Keratinocyte (primary cell): ENCODE measurements at regions not wholly inside any gene's neighbourhood (a gene's known extent, or its start where the extent isn't known, plus 50 kb on each side); places are given as distances from the start of the nearest gene placed in this dataset.

Source experiments
- DNase-seq: peaks from one replicate; pipeline ENCODE4 v3.0.0-alpha.2; 2011; ENCODE audit warnings: low read depth, missing footprints, low spot score
- FAIRE-seq: peaks from 2 replicates; lab custom pipeline; 2011; peaks lifted over from hg19 to GRCh38; lab: Jason Lieb, UNC
- H2AFZ ChIP-seq: 2 replicates; pipeline ENCODE4 v1.6.0; 2012; ENCODE audit warnings: low read length, control low read depth, inconsistent platforms; ENCODE audit not compliant: control insufficient read depth
- H3K27ac ChIP-seq: 2 replicates; pipeline ENCODE4 v1.5.1; 2011; ENCODE audit warnings: low read length; ENCODE audit not compliant: control insufficient read depth, insufficient read depth
- H3K27me3 ChIP-seq: 3 replicates; pipeline ENCODE4 v1.6.0; 2011; ENCODE audit warnings: low read length; ENCODE audit not compliant: control insufficient read depth, insufficient read depth; ENCODE audit errors: extremely low read depth
- H3K36me3 ChIP-seq, 2 experiments: 2 replicates in 1 of 2; 3 replicates in 1 of 2; pipeline ENCODE4 v1.5.1; 2011; ENCODE audit warnings: low read length in 2 of 2, mild to moderate bottlenecking in 1 of 2; ENCODE audit not compliant: control insufficient read depth in 2 of 2, insufficient read depth in 2 of 2; ENCODE audit errors: extremely low read depth in 1 of 2
- H3K4me1 ChIP-seq: 3 replicates; pipeline ENCODE4 v1.5.1; 2011; ENCODE audit warnings: low read length; ENCODE audit not compliant: control insufficient read depth, insufficient read depth; ENCODE audit errors: extremely low read depth
- H3K4me2 ChIP-seq: 3 replicates; pipeline ENCODE4 v1.6.0; 2011; ENCODE audit warnings: low read depth, low read length; ENCODE audit not compliant: control insufficient read depth, insufficient read depth; ENCODE audit errors: extremely low read depth
- H3K4me3 ChIP-seq, 3 experiments: fragments of 200-600 bp in 1 of 3; sonication (generic) in 1 of 3; 2 replicates in 2 of 3; 3 replicates in 1 of 3; pipeline ENCODE4 v1.5.1; 2011 to 2016; ENCODE audit warnings: low read length in 3 of 3, mild to moderate bottlenecking in 3 of 3, control low read depth in 2 of 3, inconsistent platforms in 1 of 3, low read depth in 1 of 3, mixed read lengths in 1 of 3, mixed run types in 1 of 3, moderate library complexity in 1 of 3; ENCODE audit not compliant: control insufficient read depth in 2 of 3, insufficient read depth in 2 of 3; ENCODE audit errors: extremely low read depth in 1 of 3
- H3K79me2 ChIP-seq: 2 replicates; pipeline ENCODE4 v1.6.0; 2012; ENCODE audit warnings: low read length; ENCODE audit not compliant: control insufficient read depth, insufficient read depth
- H3K9ac ChIP-seq: 3 replicates; pipeline ENCODE4 v1.6.0; 2011; ENCODE audit warnings: low read length; ENCODE audit not compliant: control insufficient read depth, insufficient read depth; ENCODE audit errors: extremely low read depth
- H3K9me1 ChIP-seq: 3 replicates; pipeline ENCODE4 v1.6.0; 2011; ENCODE audit warnings: low read length; ENCODE audit not compliant: control insufficient read depth, insufficient read depth; ENCODE audit errors: extremely low read depth
- H3K9me3 ChIP-seq: 2 replicates; pipeline ENCODE4 v1.5.1; 2012; ENCODE audit warnings: low read depth, low read length; ENCODE audit not compliant: control insufficient read depth
- H4K20me1 ChIP-seq: 3 replicates; pipeline ENCODE4 v1.6.0; 2011; ENCODE audit warnings: low read length; ENCODE audit not compliant: control insufficient read depth, insufficient read depth; ENCODE audit errors: extremely low read depth
- CTCF ChIP-seq, 3 experiments: IDR thresholded peaks in 1 of 3; conservative IDR thresholded peaks in 1 of 3; optimal IDR thresholded peaks in 1 of 3; 2 replicates in 2 of 3; 3 replicates in 1 of 3; pipeline versions ENCODE3 to v1.5.1; 2011; ENCODE audit warnings: low read length in 3 of 3, mild to moderate bottlenecking in 3 of 3, moderate library complexity in 2 of 3, control low read depth in 1 of 3, inconsistent platforms in 1 of 3; ENCODE audit not compliant: insufficient read depth in 2 of 3; ENCODE audit errors: extremely low read depth in 1 of 3
- EZH2 ChIP-seq: IDR thresholded peaks from one replicate; pipeline ENCODE4 v1.6.1; 2012; ENCODE audit warnings: inconsistent platforms, mild to moderate bottlenecking, low read length, moderate library complexity
- dilution Hi-C: fragments of 300-500 bp; cut with MboI; formaldehyde crosslinking; loops from one replicate; pipeline ENCODE4 v1.7.0; 2020; ENCODE audit warnings: low sequenced_read_pairs; ENCODE audit not compliant: extremely low pct_ligation_motif_present

GRCh38 chr5:44443172-44443571 lies 54.0 kb upstream of the FGF10 start:
- no peak for TF ChIP-seq EZH2
- TF ChIP-seq CTCF (optimal IDR thresholded peaks at IDR 0.05 in 1 of 3, IDR thresholded peaks at IDR 0.05 in 1 of 3, conservative IDR thresholded peaks at IDR 0.05 in 1 of 3; ENCODE audit: extremely low read depth in 1 of 3, insufficient read depth in 2 of 3, low read length in 3 of 3), result no peak
- FAIRE-seq (no peak), DNase-seq (no peak)
- H3K36me3 ChIP-seq, result no peaks in the 10 kb centered on the region
- no peaks in the 10 kb centered on the region for H3K79me2 ChIP-seq
- no peak overlapping the region for H3K4me2 ChIP-seq
- no peak overlapping the region for H3K27ac ChIP-seq
- no peak overlapping the region for H3K4me3 ChIP-seq
- dilution Hi-C loops, result no loop called here
- H4K20me1 ChIP-seq, result no peaks in the 10 kb centered on the region
- no peak overlapping the region for H3K9ac ChIP-seq
- H3K4me1 ChIP-seq, result no peaks in the 10 kb centered on the region
- H3K9me1 ChIP-seq, result no peaks in the 10 kb centered on the region
- H2AFZ ChIP-seq, result no peak overlapping the region
- no peaks in the 10 kb centered on the region for H3K27me3 ChIP-seq
- no peaks in the 10 kb centered on the region for H3K9me3 ChIP-seq

GRCh38 chr5:44441460-44441859 lies 52.2 kb upstream of the FGF10 start:
- H3K9me3 ChIP-seq, result no peaks in the 10 kb centered on the region
- H4K20me1 ChIP-seq, result no peaks in the 10 kb centered on the region
- no peaks in the 10 kb centered on the region for H3K4me1 ChIP-seq
- dilution Hi-C loops, result no loop called here
- no peak overlapping the region for H3K4me3 ChIP-seq
- no peak overlapping the region for H2AFZ ChIP-seq
- no peaks in the 10 kb centered on the region for H3K36me3 ChIP-seq
- no peak overlapping the region for H3K4me2 ChIP-seq
- no peaks in the 10 kb centered on the region for H3K79me2 ChIP-seq
- TF ChIP-seq CTCF (optimal IDR thresholded peaks at IDR 0.05 in 1 of 3, IDR thresholded peaks at IDR 0.05 in 1 of 3, conservative IDR thresholded peaks at IDR 0.05 in 1 of 3; ENCODE audit: extremely low read depth in 1 of 3, insufficient read depth in 2 of 3, low read length in 3 of 3), result no peak
- no peak for TF ChIP-seq EZH2
- FAIRE-seq, result no peak
- H3K9ac ChIP-seq, result no peak overlapping the region
- H3K9me1 ChIP-seq, result no peaks in the 10 kb centered on the region
- no peak overlapping the region for H3K27ac ChIP-seq
- no peaks in the 10 kb centered on the region for H3K27me3 ChIP-seq
- no peak for DNase-seq
